Pancreas (tissue), 10 donors: ENCODE measurements at regions not wholly inside any gene's neighbourhood (a gene's known extent, or its start where the extent isn't known, plus 50 kb on each side); places are given as distances from the start of the nearest gene placed in this dataset.

Experiments used
- ATAC-seq, 4 donors: fragments of 200-7000 bp; cut with Tn5 transposase; one replicate each; pipeline versions ENCODE4 v1.8.0 to v1.9.1; 2020; ENCODE audit warnings: mild to moderate bottlenecking in 4 of 4, moderate library complexity in 4 of 4
- DNase-seq, 6 donors: peaks; one replicate each; pipeline ENCODE4 v3.0.0-alpha.2; 2020
- FAIRE-seq: peaks from 2 replicates; lab custom pipeline; 2012; peaks lifted over from hg19 to GRCh38; lab: Jason Lieb, UNC
- H3K27ac ChIP-seq, 4 donors: fragments of 200-600 bp; sonication (generic); 1 replicate in 3 of 4; 2 replicates in 1 of 4; pipeline versions ENCODE4 v1.5.0 to v1.8.0; 2020
- H3K27me3 ChIP-seq, 4 donors: fragments of 200-600 bp; one replicate each; pipeline ENCODE4 v1.8.0; 2021
- H3K36me3 ChIP-seq, 3 donors: fragments of 200-600 bp; sonication (generic) in 1 of 3; one replicate each; pipeline versions ENCODE4 v1.5.0 to v1.8.0; 2020 to 2021
- H3K4me1 ChIP-seq, 3 donors: fragments of 200-600 bp; one replicate each; pipeline ENCODE4 v1.8.0; 2021
- H3K4me3 ChIP-seq, 4 donors: fragments of 200-600 bp; sonication (generic) in 2 of 4; one replicate each; pipeline versions ENCODE4 v1.5.0 to v1.8.0; 2020 to 2021
- H3K9me3 ChIP-seq, 4 donors: fragments of 200-600 bp; one replicate each; pipeline ENCODE4 v1.8.0; 2021
- WGBS, 2 donors: extraction: QIAGEN DNeasy Blood & Tissue Kit; methylation state at CpG; one replicate each; pipeline ENCODE4 v1.1.7; 2013; 5-methylcytosine and 5-hydroxymethylcytosine counted together
- intact Hi-C, 3 donors: fragments of 100-400 bp; cut with DNase I; formaldehyde crosslinking; loops; one replicate each; pipeline versions ENCODE4 v1.11.1 to v1.14.2; 2022
- TF ChIP-seq, protein P1 (sequence below), 4 donors: fragments of 200-600 bp; sonication (generic) in 3 of 4; IDR thresholded peaks; one replicate each; pipeline versions ENCODE4 v1.5.0 to v1.8.0; 2021; ENCODE audit warnings: antibody characterized with exemption in 4 of 4
- donor health status: healthy with polysubstance abuse.
- donor health status: DM: no; HTN: no; CAD: no; lungs with moderate emphysema.
- donor health status: DM: no; HTN: no; CAD: no.
- donor health status: control.
- donor health status: control.
- donor health status: Bipolar disorder and iron deficiency.
- donor health status: DM: yes; HTN: yes; CAD: no.
- donor health status: DM: no; HTN: no; CAD: no.
- donor health status: DM: no; HTN: no; CAD: no.
- donor health status: DM: yes; HTN: yes; CAD: no.

DNA sequence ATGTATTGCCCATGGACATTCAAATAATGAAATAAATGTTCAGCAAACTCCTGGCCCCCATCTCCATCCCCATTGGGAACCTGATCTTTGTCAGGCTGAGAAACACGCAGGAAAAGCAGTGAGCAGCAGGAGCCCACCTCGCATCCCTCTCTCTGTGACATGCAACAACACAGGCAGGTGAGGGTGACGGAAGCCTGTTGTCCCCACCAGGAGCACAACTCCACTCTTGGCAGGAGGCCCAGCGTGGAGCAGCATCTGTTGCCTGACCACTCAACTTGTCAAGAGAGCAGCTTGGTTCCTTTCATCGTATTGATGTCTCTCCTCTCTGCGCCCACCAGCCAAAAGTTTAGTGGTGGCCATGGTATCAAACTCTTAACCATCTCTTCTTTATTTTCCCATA, 586.9 kb upstream of the ARID1B start:
- Histone ChIP-seq H3K4me3 (no peak overlapping the region), H3K27me3 (no peaks in the 10 kb centered on the region), H3K9me3 (no peaks in the 10 kb centered on the region), H3K36me3 (no peaks in the 10 kb centered on the region), H3K4me1 (no peaks in the 10 kb centered on the region), H3K27ac (no peak overlapping the region)
- TF ChIP-seq, protein P1, sequence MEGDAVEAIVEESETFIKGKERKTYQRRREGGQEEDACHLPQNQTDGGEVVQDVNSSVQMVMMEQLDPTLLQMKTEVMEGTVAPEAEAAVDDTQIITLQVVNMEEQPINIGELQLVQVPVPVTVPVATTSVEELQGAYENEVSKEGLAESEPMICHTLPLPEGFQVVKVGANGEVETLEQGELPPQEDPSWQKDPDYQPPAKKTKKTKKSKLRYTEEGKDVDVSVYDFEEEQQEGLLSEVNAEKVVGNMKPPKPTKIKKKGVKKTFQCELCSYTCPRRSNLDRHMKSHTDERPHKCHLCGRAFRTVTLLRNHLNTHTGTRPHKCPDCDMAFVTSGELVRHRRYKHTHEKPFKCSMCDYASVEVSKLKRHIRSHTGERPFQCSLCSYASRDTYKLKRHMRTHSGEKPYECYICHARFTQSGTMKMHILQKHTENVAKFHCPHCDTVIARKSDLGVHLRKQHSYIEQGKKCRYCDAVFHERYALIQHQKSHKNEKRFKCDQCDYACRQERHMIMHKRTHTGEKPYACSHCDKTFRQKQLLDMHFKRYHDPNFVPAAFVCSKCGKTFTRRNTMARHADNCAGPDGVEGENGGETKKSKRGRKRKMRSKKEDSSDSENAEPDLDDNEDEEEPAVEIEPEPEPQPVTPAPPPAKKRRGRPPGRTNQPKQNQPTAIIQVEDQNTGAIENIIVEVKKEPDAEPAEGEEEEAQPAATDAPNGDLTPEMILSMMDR (IDR thresholded peaks at IDR 0.05) = no peak
- no peak for FAIRE-seq
- no peak for ATAC-seq
- DNase-seq = peak in 1 of 6 donors; percentile 60
- intact Hi-C loops = no loop called here
- 74 to 90% methylated on average over 6 of the region's 6 CpGs for WGBS, 2 donors

DNA sequence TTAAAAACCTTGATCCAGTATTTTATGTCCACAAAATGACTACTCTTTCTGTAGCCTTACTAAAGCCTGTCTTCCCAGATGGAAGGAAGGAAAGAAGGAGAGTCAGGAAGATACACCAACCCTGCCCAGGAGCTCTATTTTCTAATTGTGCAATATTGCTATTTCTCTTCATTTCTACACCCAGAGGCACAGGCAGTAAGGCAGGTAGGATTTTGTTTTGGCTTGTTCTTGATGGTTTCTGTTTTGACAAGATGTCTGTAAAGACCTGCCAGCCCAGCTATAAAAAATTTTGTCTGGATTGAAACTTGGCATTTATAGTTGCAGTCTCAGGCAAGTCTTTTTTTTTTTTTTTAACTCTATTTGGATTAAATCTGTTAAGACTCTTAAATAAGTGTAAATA, 587.5 kb upstream of the ARID1B start:
- Histone ChIP-seq H3K4me1 (no peaks in the 10 kb centered on the region), H3K27ac (no peak overlapping the region), H3K4me3 (no peak overlapping the region), H3K9me3 (no peaks in the 10 kb centered on the region), H3K27me3 (no peaks in the 10 kb centered on the region), H3K36me3 (no peaks in the 10 kb centered on the region)
- TF ChIP-seq, protein P1 (IDR thresholded peaks at IDR 0.05) = no peak
- ATAC-seq (no peak), DNase-seq (no peak), FAIRE-seq (no peak)
- intact Hi-C loops = no loop called here

DNA sequence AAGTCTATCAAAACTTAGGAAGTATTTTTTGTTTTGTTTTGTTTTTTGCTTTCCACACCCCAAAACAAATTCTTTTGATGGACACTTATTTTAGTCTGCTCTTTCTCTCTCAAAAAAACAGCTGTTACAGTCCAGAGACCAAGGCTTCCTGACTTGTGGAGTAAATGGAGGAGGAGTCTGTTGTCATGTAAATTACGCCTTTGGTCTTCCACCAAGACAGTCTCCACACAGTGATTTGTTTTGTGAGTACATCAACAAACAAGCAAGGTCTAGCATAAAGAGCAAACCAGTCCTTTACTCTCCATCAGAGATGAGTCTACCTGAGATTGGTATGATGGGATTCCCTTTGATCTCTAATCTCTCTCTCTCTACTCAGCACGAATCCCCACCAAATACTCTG, 588.0 kb upstream of the ARID1B start:
- H3K4me1 ChIP-seq = no peaks in the 10 kb centered on the region
- FAIRE-seq (no peak), ATAC-seq (no peak), DNase-seq (no peak)
- no peak overlapping the region for H3K27ac ChIP-seq
- H3K9me3 ChIP-seq = no peaks in the 10 kb centered on the region
- H3K27me3 ChIP-seq = no peaks in the 10 kb centered on the region
- TF ChIP-seq, protein P1 (IDR thresholded peaks at IDR 0.05) = no peak
- H3K4me3 ChIP-seq = no peak overlapping the region
- WGBS, 2 donors = 41 to 47% methylated on average over 2 of the region's 2 CpGs
- intact Hi-C loops = no loop called here
- no peaks in the 10 kb centered on the region for H3K36me3 ChIP-seq

DNA sequence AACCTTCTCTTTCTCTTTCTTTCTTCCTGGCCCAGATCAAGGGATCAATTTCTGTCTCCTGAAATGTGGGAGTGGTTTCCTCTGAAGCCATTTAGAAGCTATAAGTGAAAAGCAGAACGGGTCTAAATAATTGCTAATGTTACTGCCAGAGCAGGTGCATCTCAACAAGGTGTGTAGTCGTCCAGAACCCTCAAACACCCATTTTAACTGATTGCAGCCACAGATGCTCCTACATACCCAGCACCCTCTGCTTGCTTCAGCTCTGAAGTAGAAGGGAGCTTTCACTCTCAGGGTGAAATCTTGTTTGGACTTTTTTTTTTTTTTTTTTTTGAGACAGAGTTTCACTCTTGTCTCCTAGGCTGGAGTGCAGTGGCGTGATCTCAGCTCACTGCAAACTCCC, 592.1 kb upstream of the ARID1B start:
- intact Hi-C loops = no loop called here
- no peaks in the 10 kb centered on the region for H3K4me1 ChIP-seq
- WGBS, 2 donors = 46 to 56% methylated on average over 3 of the region's 3 CpGs
- DNase-seq (no peak), FAIRE-seq (no peak), ATAC-seq (no peak)
- H3K4me3 ChIP-seq = no peak overlapping the region
- no peaks in the 10 kb centered on the region for H3K27me3 ChIP-seq
- H3K9me3 ChIP-seq = no peaks in the 10 kb centered on the region
- TF ChIP-seq, protein P1 (IDR thresholded peaks at IDR 0.05) = no peak
- H3K36me3 ChIP-seq = no peaks in the 10 kb centered on the region
- H3K27ac ChIP-seq = no peak overlapping the region

DNA sequence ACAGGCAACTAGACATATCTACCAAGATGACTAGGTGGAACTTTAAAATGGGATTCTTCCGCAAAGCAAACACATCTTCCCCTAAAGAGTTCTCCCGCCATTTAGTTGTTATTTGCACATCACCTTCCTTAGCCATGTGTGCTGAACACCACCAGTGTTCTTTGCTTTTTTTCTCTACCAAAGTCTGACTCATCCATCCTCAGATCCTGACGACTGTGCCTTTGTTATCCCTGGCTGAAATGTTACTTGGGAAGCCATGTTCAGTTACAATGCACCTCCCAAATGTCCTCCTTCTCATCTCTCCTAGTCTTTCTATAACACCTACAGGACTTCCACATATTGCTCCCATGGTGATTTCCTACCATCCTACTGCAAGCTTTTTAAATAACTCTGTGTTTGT, 593.5 kb upstream of the ARID1B start:
- Histone ChIP-seq H3K27ac (no peak overlapping the region), H3K27me3 (no peaks in the 10 kb centered on the region), H3K4me1 (no peaks in the 10 kb centered on the region), H3K9me3 (no peaks in the 10 kb centered on the region), H3K36me3 (no peaks in the 10 kb centered on the region), H3K4me3 (no peak overlapping the region)
- TF ChIP-seq, protein P1 (IDR thresholded peaks at IDR 0.05) = no peak
- no peak for DNase-seq
- FAIRE-seq = no peak
- intact Hi-C loops = no loop called here
- 55 to 70% methylated on average over 3 of the region's 3 CpGs for WGBS, 2 donors
- no peak for ATAC-seq
